MM.1S (cell line): ENCODE measurements at regions not wholly inside any gene's neighbourhood (a gene's known extent, or its start where the extent isn't known, plus 50 kb on each side); places are given as distances from the start of the nearest gene placed in this dataset.

Experiments used
- CTCF ChIP-seq: fragments of 300-600 bp; sonication (generic); IDR thresholded peaks from 2 replicates; pipeline ENCODE4 v1.5.1; 2016; ENCODE audit warnings: antibody characterized with exemption, low read length, mixed read lengths
- EZH2phosphoT487 ChIP-seq: fragments of 300-600 bp; sonication (generic); IDR thresholded peaks from 2 replicates; pipeline ENCODE4 v1.6.1; 2018; ENCODE audit warnings: antibody characterized with exemption, low read length

GRCh38 chr13:79937311-79937710, 403.6 kb downstream of the SPRY2 start:
- TF ChIP-seq CTCF (no peak), EZH2phosphoT487 (no peak)
